SK-N-MC (cell line): ENCODE measurements at regions not wholly inside any gene's neighbourhood (a gene's known extent, or its start where the extent isn't known, plus 50 kb on each side); places are given as distances from the start of the nearest gene placed in this dataset.
"Not testable (repeated sequence)": the region's sequence is repeated elsewhere in the genome, so short reads cannot be mapped to it uniquely, and the experiment has no call there.

Experiments
- EZH2 ChIP-seq: fragments of 200-600 bp; sonication (generic); IDR thresholded peaks from one replicate; pipeline ENCODE4 v1.6.1; 2017; ENCODE audit warnings: antibody characterized with exemption
- FOXP2 ChIP-seq: optimal IDR thresholded peaks from 2 replicates; pipeline ENCODE3; 2011; ENCODE audit warnings: mild to moderate bottlenecking, moderate library complexity; ENCODE audit not compliant: insufficient read depth; ENCODE audit errors: extremely low read length, control extremely low read depth
- POLR2AphosphoS5 ChIP-seq: IDR thresholded peaks from 2 replicates; pipeline ENCODE4 v1.6.1; 2012; ENCODE audit warnings: mild to moderate bottlenecking, low read depth, low read length, borderline replicate concordance

- TF ChIP-seq EZH2, POLR2AphosphoS5, FOXP2: not testable (repeated sequence)
Observed at GRCh38 chr2:87478911-87479310, 269.0 kb upstream of the PLGLB2 start.
